ENCODE measurements at regions not wholly inside any gene's neighbourhood (a gene's known extent, or its start where the extent isn't known, plus 50 kb on each side); places are given as distances from the start of the nearest gene placed in this dataset.

GRCh38 chr1:208308221-208308620 is 64.0 kb upstream of the PLXNA2 start:
- no peaks in the 10 kb centered on the region for H3K27me3 ChIP-seq
- no peaks in the 10 kb centered on the region for H3K9me3 ChIP-seq
- no peaks in the 10 kb centered on the region for H3K4me1 ChIP-seq (ENCODE audit: insufficient read depth)
- WGBS, 3 donors, result 75 to 82% (median 77%) methylated on average over 3 of the region's 3 CpGs
- no peaks in the 10 kb centered on the region for H3K36me3 ChIP-seq
- intact Hi-C loops (cut with DNase I), result no loop called here
- no peak overlapping the region for H3K27ac ChIP-seq
- no peak overlapping the region for H3K4me3 ChIP-seq
- TF ChIP-seq POLR2A (IDR thresholded peaks at IDR 0.05) (no peak), EP300 (IDR thresholded peaks at IDR 0.05) (no peak), CTCF (IDR thresholded peaks at IDR 0.05) (no peak)
- no peak for DNase-seq

- no peaks in the 10 kb centered on the region for H3K36me3 ChIP-seq
- TF ChIP-seq POLR2A (IDR thresholded peaks at IDR 0.05), result no peak
- TF ChIP-seq CTCF (IDR thresholded peaks at IDR 0.05), result no peak
- TF ChIP-seq EP300 (IDR thresholded peaks at IDR 0.05), result no peak
- intact Hi-C loops (cut with DNase I), result no loop called here
These were observed 65.6 kb upstream of the PLXNA2 start for GRCh38 chr1:208309771-208310170.

GRCh38 chr1:208312706-208313105 is 68.5 kb upstream of the PLXNA2 start:
- no peaks in the 10 kb centered on the region for H3K36me3 ChIP-seq
- TF ChIP-seq EP300 (IDR thresholded peaks at IDR 0.05) (no peak), CTCF (IDR thresholded peaks at IDR 0.05) (no peak), POLR2A (IDR thresholded peaks at IDR 0.05) (no peak)
- H3K9me3 ChIP-seq, result no peaks in the 10 kb centered on the region
- no peaks in the 10 kb centered on the region for H3K27me3 ChIP-seq
- no peak overlapping the region for H3K27ac ChIP-seq
- no peaks in the 10 kb centered on the region for H3K4me1 ChIP-seq (ENCODE audit: insufficient read depth)
- H3K4me3 ChIP-seq, result no peak overlapping the region
- intact Hi-C loops (cut with DNase I), result no loop called here
- no peak for DNase-seq

More at GRCh38 chr1:208309771-208310170, 65.6 kb upstream of the PLXNA2 start:
- DNase-seq, result no peak
- 72 to 81% (median 78%) methylated on average over 7 of the region's 7 CpGs for WGBS, 3 donors
- H3K4me3 ChIP-seq, result no peak overlapping the region
- no peaks in the 10 kb centered on the region for H3K27me3 ChIP-seq
- no peaks in the 10 kb centered on the region for H3K9me3 ChIP-seq
- no peaks in the 10 kb centered on the region for H3K4me1 ChIP-seq (ENCODE audit: insufficient read depth)
- no peak overlapping the region for H3K27ac ChIP-seq

- intact Hi-C loops (cut with DNase I), result no loop called here
- no peaks in the 10 kb centered on the region for H3K36me3 ChIP-seq
- 87 to 93% (median 90%) methylated on average over 2 of the region's 2 CpGs for WGBS, 3 donors
- no peaks in the 10 kb centered on the region for H3K9me3 ChIP-seq
- TF ChIP-seq EP300 (IDR thresholded peaks at IDR 0.05) (no peak), POLR2A (IDR thresholded peaks at IDR 0.05) (no peak), CTCF (IDR thresholded peaks at IDR 0.05) (no peak)
- no peak overlapping the region for H3K27ac ChIP-seq
- no peak for DNase-seq
- H3K4me1 ChIP-seq (ENCODE audit: insufficient read depth), result no peaks in the 10 kb centered on the region
- H3K27me3 ChIP-seq, result no peaks in the 10 kb centered on the region
- no peak overlapping the region for H3K4me3 ChIP-seq
These were observed 70.2 kb upstream of the PLXNA2 start for GRCh38 chr1:208314431-208314830.
